ENCODE measurements at regions not wholly inside any gene's neighbourhood (a gene's known extent, or its start where the extent isn't known, plus 50 kb on each side); places are given as distances from the start of the nearest gene placed in this dataset.
"Not testable (repeated sequence)": the region's sequence is repeated elsewhere in the genome, so short reads cannot be mapped to it uniquely, and the experiment has no call there.

DNA sequence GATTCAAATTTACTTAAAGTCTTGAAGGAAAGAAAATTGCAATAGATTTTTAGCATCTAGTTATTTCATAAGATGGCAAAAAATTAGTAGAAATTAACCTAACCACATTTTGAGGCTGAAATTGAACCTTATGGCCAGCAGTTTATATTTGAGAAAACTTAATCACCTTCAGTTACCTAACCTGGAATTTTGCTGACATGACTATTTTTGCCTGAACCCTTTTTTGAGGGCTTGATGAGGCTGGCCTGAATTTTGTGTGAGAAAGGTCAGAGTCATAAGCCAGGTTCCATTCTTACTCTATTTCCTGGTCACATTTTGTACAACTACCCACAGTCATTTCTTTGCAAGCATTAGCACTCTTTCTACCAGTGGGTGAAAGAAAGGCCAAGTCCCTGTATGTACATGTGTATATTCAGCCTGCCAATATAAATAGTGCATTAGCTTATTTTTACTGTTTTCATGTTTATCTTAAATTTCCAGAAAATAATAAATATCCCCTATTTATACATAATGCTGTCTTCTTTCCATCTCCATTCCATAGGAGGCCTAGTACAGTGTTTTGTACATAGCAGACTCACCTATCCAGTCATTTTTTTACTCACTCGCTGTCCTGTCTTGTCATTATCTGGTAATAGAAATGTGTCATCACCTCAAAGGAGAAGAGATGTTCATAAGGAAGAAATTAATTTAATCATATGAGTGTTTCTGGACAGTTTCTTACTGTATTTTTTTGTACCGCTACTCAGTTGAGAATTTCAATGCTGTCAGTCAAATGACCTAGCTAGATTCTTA, 108.4 kb upstream of the SGCD start:
- TF ChIP-seq, protein P1, sequence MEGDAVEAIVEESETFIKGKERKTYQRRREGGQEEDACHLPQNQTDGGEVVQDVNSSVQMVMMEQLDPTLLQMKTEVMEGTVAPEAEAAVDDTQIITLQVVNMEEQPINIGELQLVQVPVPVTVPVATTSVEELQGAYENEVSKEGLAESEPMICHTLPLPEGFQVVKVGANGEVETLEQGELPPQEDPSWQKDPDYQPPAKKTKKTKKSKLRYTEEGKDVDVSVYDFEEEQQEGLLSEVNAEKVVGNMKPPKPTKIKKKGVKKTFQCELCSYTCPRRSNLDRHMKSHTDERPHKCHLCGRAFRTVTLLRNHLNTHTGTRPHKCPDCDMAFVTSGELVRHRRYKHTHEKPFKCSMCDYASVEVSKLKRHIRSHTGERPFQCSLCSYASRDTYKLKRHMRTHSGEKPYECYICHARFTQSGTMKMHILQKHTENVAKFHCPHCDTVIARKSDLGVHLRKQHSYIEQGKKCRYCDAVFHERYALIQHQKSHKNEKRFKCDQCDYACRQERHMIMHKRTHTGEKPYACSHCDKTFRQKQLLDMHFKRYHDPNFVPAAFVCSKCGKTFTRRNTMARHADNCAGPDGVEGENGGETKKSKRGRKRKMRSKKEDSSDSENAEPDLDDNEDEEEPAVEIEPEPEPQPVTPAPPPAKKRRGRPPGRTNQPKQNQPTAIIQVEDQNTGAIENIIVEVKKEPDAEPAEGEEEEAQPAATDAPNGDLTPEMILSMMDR (IDR thresholded peaks at IDR 0.05; ENCODE audit: borderline replicate concordance, insufficient read depth, low read depth, low read length): no peak

DNA sequence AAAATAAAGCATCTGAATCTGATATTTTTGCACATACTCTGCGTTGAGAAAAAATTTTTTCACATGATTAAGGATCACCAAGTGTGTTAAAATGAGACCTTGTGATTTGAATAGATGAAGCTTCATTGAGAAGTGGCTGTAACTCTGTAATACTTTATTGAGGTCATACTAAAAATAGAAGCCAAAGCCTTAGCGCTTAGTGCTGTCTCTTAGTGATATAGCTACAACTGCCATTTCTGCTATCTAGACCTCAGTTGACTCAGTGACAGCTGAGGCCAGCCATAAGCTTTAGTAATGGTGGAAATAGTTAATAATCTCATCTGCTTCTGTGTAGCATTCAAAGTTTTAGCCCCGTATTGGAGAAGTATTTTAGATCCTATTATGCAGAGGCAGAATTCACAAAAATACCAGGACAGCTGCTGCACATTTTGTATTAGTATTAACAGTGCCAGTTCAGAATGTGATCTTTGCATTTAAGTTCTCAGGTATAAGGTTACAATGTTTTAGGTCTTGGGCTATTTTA, 107.4 kb upstream of the SGCD start:
- H3K4me3 ChIP-seq (ENCODE audit: low read depth, low read length): no peak overlapping the region
- TF ChIP-seq, protein P1 (IDR thresholded peaks at IDR 0.05; ENCODE audit: borderline replicate concordance, insufficient read depth, low read depth, low read length): no peak

More for the DNA sequence above, 108.4 kb upstream of the SGCD start:
- H3K4me3 ChIP-seq (ENCODE audit: low read depth, low read length): no peak overlapping the region

DNA sequence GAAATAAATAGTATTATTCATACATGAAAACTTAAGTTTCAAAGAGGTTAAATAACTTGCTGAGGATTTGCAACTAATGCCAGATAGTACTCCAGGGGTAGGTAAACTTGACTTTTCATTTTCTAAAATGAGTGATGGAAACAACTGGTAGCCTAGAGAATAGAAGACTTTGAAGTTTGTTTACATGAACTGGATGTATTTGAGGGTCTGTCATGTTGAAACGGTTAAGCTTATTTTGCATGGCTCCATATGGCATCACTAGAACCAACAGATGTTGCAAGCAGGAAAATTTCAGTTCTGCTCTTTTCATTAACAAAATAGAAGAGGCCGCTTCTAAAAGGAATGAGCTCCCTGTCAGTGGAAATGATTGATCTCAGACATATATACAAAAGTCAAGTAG, 105.1 kb upstream of the SGCD start:
- TF ChIP-seq, protein P1 (IDR thresholded peaks at IDR 0.05; ENCODE audit: borderline replicate concordance, insufficient read depth, low read depth, low read length): no peak
- H3K4me3 ChIP-seq (ENCODE audit: low read depth, low read length): no peak overlapping the region

DNA sequence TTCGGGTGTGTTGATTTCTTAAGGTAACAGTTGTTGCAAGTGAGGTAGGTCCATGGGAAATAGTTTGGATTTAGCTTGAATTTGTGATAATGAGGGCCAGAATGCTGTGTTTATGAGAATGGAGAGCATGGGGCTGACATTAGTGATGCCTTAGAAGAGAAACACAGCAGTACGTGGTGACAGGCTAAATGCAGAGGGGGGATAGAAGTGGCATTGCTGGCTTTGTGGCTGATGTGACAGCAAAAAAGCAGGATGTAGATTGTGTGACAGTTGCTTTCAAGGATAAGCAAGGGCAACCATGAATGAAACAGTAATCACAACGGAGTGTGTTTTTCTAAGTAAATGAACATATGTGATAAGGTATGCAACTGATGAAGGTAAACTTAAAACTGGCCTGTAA, 103.4 kb upstream of the SGCD start:
- no peak overlapping the region for H3K4me3 ChIP-seq (ENCODE audit: low read depth, low read length)
- TF ChIP-seq, protein P1 (IDR thresholded peaks at IDR 0.05; ENCODE audit: borderline replicate concordance, insufficient read depth, low read depth, low read length): no peak

DNA sequence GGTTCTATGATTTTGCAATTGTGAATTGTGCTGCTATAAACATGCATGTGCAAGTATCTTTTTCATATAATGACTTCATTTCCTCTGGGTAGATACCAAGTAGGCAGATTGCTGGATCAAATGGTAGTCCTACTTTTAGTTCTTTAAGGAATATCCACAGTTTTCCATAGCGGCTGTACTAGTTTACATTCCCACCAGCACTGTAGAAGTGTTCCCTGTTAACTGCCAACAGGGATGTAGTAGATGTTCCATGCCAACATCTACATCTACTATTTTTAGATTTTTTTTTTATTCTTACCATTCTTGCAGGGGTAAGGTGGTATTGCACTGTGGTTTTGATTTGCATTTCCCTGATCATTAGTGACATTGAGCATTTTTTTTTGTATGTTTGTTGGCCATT, 100.5 kb upstream of the SGCD start:
- H3K4me3 ChIP-seq (ENCODE audit: low read depth, low read length): not testable (repeated sequence)

DNA sequence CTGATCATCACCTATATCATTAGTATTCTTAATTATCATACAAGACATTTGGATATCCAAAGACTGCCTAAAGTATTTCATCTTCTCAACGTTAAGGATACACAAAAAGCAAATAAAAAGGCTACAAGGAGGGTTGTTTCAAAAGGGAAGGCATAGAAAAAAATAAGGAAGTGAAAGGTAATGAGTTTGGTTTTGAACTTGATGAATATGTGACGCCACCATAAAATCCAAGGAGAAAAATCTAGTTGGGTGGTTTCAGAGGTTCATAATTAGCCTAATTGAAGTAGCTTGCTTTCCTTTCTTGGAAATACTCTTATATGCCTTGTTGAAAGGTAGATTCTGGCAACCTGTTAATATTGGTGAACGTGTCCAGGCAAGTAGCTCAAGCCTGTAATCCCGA, 96.1 kb upstream of the SGCD start:
- no peak overlapping the region for H3K4me3 ChIP-seq (ENCODE audit: low read depth, low read length)
- TF ChIP-seq, protein P1 (IDR thresholded peaks at IDR 0.05; ENCODE audit: borderline replicate concordance, insufficient read depth, low read depth, low read length): no peak

DNA sequence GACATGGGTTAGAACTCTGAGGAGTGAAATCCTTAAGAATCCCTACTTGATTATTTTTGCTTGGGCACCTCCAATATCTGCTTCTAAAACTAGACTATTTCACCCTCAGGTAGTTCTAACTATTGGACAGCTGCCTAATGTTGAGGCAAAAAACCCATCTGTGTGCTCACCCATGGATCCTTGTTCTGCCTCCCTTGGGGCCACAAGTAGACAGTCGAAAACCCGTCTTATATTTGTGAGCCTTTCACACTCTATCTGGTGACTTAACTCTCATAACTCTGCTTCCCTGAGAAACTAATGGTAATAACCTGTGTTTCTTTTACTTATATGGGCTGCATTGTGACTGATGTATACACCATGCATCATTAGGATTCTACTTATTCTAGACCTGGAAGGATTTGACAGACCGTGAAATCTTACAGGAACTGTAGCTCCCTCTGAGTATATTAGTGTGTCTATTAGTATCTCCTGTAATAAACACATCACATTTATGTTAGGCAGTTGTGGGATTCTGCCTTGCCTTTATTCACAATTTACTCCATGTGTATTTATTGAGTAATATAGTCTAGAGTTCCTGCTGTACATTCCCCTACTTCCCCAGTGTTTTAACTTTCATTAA, 94.6 kb upstream of the SGCD start:
- TF ChIP-seq, protein P1 (IDR thresholded peaks at IDR 0.05; ENCODE audit: borderline replicate concordance, insufficient read depth, low read depth, low read length): no peak
- H3K4me3 ChIP-seq (ENCODE audit: low read depth, low read length): no peak overlapping the region

All from GM12875 (cell line).